ENCODE measurements at regions not wholly inside any gene's neighbourhood (a gene's known extent, or its start where the extent isn't known, plus 50 kb on each side); places are given as distances from the start of the nearest gene placed in this dataset.

DNA sequence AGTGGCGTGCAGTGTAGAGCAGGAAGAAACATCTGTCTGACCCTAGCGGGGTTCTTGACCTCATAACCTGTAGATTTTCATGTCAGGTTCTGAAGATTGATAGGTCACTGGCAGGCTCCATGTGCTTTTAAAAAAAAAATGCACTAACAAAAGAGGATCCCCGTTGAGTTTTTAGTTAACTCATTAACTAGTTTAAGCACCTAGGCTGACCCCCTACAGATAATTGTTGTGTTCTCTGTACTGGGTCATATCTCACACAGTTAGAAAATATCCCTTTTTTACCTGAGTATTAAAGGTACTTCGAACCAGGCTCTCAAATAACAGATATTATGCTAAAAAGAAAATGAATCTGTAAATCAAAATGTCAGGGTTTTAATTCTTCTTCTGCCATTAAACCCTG is 676.6 kb downstream of the CDH11 start:
- no peaks in the 10 kb centered on the region for H3K27me3 ChIP-seq (replicated peaks; ENCODE audit: insufficient read depth, low read length)
- no peak for TF ChIP-seq EZH2 (optimal IDR thresholded peaks at IDR 0.05; ENCODE audit: low read depth, low read length)
- TF ChIP-seq, protein P1, sequence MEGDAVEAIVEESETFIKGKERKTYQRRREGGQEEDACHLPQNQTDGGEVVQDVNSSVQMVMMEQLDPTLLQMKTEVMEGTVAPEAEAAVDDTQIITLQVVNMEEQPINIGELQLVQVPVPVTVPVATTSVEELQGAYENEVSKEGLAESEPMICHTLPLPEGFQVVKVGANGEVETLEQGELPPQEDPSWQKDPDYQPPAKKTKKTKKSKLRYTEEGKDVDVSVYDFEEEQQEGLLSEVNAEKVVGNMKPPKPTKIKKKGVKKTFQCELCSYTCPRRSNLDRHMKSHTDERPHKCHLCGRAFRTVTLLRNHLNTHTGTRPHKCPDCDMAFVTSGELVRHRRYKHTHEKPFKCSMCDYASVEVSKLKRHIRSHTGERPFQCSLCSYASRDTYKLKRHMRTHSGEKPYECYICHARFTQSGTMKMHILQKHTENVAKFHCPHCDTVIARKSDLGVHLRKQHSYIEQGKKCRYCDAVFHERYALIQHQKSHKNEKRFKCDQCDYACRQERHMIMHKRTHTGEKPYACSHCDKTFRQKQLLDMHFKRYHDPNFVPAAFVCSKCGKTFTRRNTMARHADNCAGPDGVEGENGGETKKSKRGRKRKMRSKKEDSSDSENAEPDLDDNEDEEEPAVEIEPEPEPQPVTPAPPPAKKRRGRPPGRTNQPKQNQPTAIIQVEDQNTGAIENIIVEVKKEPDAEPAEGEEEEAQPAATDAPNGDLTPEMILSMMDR (IDR thresholded peaks at IDR 0.05; ENCODE audit: low read length): no peak
- TF ChIP-seq EZH2phosphoT487 (IDR thresholded peaks at IDR 0.05; ENCODE audit: low read length): no peak
- no peaks in the 10 kb centered on the region for H3K36me3 ChIP-seq (replicated peaks; ENCODE audit: insufficient read depth, low read length)
- no peaks in the 10 kb centered on the region for H4K20me1 ChIP-seq (ENCODE audit: insufficient read depth, low read length)
- H3K9me3 ChIP-seq (replicated peaks; ENCODE audit: insufficient read depth, low read length): no peaks in the 10 kb centered on the region
- no peak for DNase-seq
- H3K9me2 ChIP-seq (replicated peaks; ENCODE audit: insufficient read depth, low read length): no peaks in the 10 kb centered on the region
- no peak overlapping the region for H3K27ac ChIP-seq (ENCODE audit: low read length)
- no peak overlapping the region for H3K4me3 ChIP-seq (ENCODE audit: low read length)
- H3K4me2 ChIP-seq (ENCODE audit: low read depth, low read length): no peak overlapping the region
- H3K9ac ChIP-seq (ENCODE audit: low read length): no peak overlapping the region
- H3F3A ChIP-seq (ENCODE audit: insufficient read depth, low read length): no peaks in the 10 kb centered on the region
- no peak overlapping the region for H2AFZ ChIP-seq (ENCODE audit: low read length)
- no peaks in the 10 kb centered on the region for H3K4me1 ChIP-seq (ENCODE audit: low read length)
- no peaks in the 10 kb centered on the region for H3K79me2 ChIP-seq (ENCODE audit: low read length)

DNA sequence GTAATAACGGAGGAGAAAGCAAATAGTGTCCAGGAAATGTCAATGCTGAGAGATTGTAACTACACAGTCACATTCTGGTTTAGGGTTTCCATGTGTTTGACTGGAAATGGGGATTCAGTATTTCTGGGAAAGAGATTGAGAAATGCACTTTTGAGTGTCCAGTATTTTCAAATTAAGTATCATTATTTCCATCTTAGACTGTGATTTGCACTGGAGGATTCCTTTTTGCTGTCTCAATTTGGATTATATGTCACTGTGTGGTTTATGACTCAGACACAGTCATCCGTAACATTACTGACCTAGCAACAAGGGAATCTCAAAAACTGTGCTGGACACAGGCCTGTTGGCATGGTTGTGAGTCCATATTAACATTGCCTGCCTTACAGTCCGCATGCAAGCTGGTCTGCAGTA is 681.4 kb downstream of the CDH11 start:
- H3K9me2 ChIP-seq (replicated peaks; ENCODE audit: insufficient read depth, low read length): no peaks in the 10 kb centered on the region
- H3K36me3 ChIP-seq (replicated peaks; ENCODE audit: insufficient read depth, low read length): no peaks in the 10 kb centered on the region
- H3K79me2 ChIP-seq (ENCODE audit: low read length): no peaks in the 10 kb centered on the region
- no peaks in the 10 kb centered on the region for H3K4me1 ChIP-seq (ENCODE audit: low read length)
- no peaks in the 10 kb centered on the region for H4K20me1 ChIP-seq (ENCODE audit: insufficient read depth, low read length)
- no peaks in the 10 kb centered on the region for H3F3A ChIP-seq (ENCODE audit: insufficient read depth, low read length)
- TF ChIP-seq EZH2phosphoT487 (IDR thresholded peaks at IDR 0.05; ENCODE audit: low read length): no peak
- TF ChIP-seq, protein P1 (IDR thresholded peaks at IDR 0.05; ENCODE audit: low read length): no peak
- no peak for TF ChIP-seq EZH2 (optimal IDR thresholded peaks at IDR 0.05; ENCODE audit: low read depth, low read length)
- no peak overlapping the region for H3K4me3 ChIP-seq (ENCODE audit: low read length)
- H2AFZ ChIP-seq (ENCODE audit: low read length): no peak overlapping the region
- no peak overlapping the region for H3K9ac ChIP-seq (ENCODE audit: low read length)
- no peaks in the 10 kb centered on the region for H3K9me3 ChIP-seq (replicated peaks; ENCODE audit: insufficient read depth, low read length)
- DNase-seq: no peak
- H3K27me3 ChIP-seq (replicated peaks; ENCODE audit: insufficient read depth, low read length): no peaks in the 10 kb centered on the region
- no peak overlapping the region for H3K27ac ChIP-seq (ENCODE audit: low read length)
- no peak overlapping the region for H3K4me2 ChIP-seq (ENCODE audit: low read depth, low read length)

DNA sequence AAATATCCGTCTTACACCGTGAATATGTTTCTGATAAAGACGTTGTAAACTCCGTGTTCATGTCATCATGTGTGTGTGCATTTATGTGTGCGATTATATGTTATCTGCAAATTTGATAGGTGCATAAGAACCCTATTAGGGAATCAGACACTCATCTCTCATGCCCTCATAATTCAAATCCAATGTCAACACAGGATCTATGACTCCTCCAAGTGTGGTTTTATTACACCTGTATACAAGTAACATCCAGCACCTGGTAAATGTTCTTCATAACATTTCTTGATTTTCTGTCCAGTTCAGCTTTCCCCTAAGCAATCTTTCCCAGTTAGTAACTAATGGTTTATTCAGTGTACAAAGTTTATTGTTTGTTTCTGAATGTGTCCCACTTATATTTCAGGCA is 681.9 kb downstream of the CDH11 start:
- no peaks in the 10 kb centered on the region for H3K27me3 ChIP-seq (replicated peaks; ENCODE audit: insufficient read depth, low read length)
- no peak for DNase-seq
- H3K27ac ChIP-seq (ENCODE audit: low read length): no peak overlapping the region
- no peaks in the 10 kb centered on the region for H3K9me3 ChIP-seq (replicated peaks; ENCODE audit: insufficient read depth, low read length)
- no peak overlapping the region for H2AFZ ChIP-seq (ENCODE audit: low read length)
- no peak overlapping the region for H3K4me3 ChIP-seq (ENCODE audit: low read length)
- no peak overlapping the region for H3K9ac ChIP-seq (ENCODE audit: low read length)
- no peaks in the 10 kb centered on the region for H3K9me2 ChIP-seq (replicated peaks; ENCODE audit: insufficient read depth, low read length)
- no peaks in the 10 kb centered on the region for H3K36me3 ChIP-seq (replicated peaks; ENCODE audit: insufficient read depth, low read length)
- H4K20me1 ChIP-seq (ENCODE audit: insufficient read depth, low read length): no peaks in the 10 kb centered on the region
- TF ChIP-seq EZH2 (optimal IDR thresholded peaks at IDR 0.05; ENCODE audit: low read depth, low read length): no peak
- no peak for TF ChIP-seq EZH2phosphoT487 (IDR thresholded peaks at IDR 0.05; ENCODE audit: low read length)
- TF ChIP-seq, protein P1 (IDR thresholded peaks at IDR 0.05; ENCODE audit: low read length): no peak
- no peaks in the 10 kb centered on the region for H3K79me2 ChIP-seq (ENCODE audit: low read length)
- no peak overlapping the region for H3K4me2 ChIP-seq (ENCODE audit: low read depth, low read length)
- H3F3A ChIP-seq (ENCODE audit: insufficient read depth, low read length): no peaks in the 10 kb centered on the region
- no peaks in the 10 kb centered on the region for H3K4me1 ChIP-seq (ENCODE audit: low read length)
